ENCODE measurements at regions not wholly inside any gene's neighbourhood (a gene's known extent, or its start where the extent isn't known, plus 50 kb on each side); places are given as distances from the start of the nearest gene placed in this dataset.

DNA sequence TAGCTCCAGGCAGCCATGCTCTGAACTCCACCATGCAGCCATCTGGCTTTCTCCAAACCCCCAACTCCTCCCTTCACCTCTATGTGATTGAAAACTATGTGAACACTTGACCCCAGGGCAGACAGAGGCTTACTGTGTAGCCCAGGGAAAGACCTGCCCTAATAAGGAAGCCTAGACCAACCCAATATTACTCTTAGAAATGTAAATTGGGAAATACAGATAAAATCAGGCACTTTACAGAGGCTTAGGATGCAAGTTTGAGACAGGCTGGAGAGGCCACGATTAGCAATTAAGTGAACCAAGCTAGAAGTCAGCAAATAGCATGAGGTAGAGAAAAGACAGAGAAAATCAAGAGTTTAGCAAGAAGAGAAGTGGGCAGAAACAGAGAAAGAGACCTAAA, 141.7 kb upstream of the ABCA1 start:
- H3K36me3 Mint-ChIP-seq, result no peaks in the 10 kb centered on the region
- no peak overlapping the region for H3K4me3 ChIP-seq (ENCODE audit: low read length)
- H3K27ac ChIP-seq (ENCODE audit: low read depth, low read length), result no peak overlapping the region
- no peak for ATAC-seq
- no peaks in the 10 kb centered on the region for H3K4me1 ChIP-seq (ENCODE audit: control insufficient read depth in 2 of 2, insufficient read depth in 2 of 2, low read length in 2 of 2)
- CTCF ChIA-PET, result no interaction called here
- H3K9me3 Mint-ChIP-seq, result peaks cover 0 to 1% (median 0%) of the 10 kb centered on the region in 11 donors
- peaks cover 0 to 19% (median 10%) of the 10 kb centered on the region in 7 donors for H3K4me1 Mint-ChIP-seq
- H3K36me3 ChIP-seq (ENCODE audit: control insufficient read depth in 2 of 3, insufficient read depth in 3 of 3, low read length in 3 of 3), result no peaks in the 10 kb centered on the region
- H3K9me3 ChIP-seq (ENCODE audit: control insufficient read depth in 2 of 3, low read length in 3 of 3), result no peaks in the 10 kb centered on the region
- DNase-seq, result no peak
- POLR2A ChIA-PET, result no interaction called here
- H3K27me3 Mint-ChIP-seq, result no peaks in the 10 kb centered on the region
- no peak overlapping the region for H3K27ac Mint-ChIP-seq
- intact Hi-C loops (cut with micrococcal nuclease), result no loop called here
- no peaks in the 10 kb centered on the region for H3K27me3 ChIP-seq (ENCODE audit: control insufficient read depth in 2 of 2, insufficient read depth in 2 of 2, low read length in 2 of 2)
- H3K4me3 Mint-ChIP-seq, result no peak overlapping the region

GRCh38 chr9:105070176-105070575, 142.2 kb upstream of the ABCA1 start:
- CTCF ChIA-PET, result no interaction called here
- Histone ChIP-seq H3K27ac (ENCODE audit: low read depth, low read length) (no peak overlapping the region), H3K9me3 (ENCODE audit: control insufficient read depth in 2 of 3, low read length in 3 of 3) (no peaks in the 10 kb centered on the region), H3K4me3 (ENCODE audit: low read length) (no peak overlapping the region), H3K4me1 (ENCODE audit: control insufficient read depth in 2 of 2, insufficient read depth in 2 of 2, low read length in 2 of 2) (no peaks in the 10 kb centered on the region), H3K27me3 (ENCODE audit: control insufficient read depth in 2 of 2, insufficient read depth in 2 of 2, low read length in 2 of 2) (no peaks in the 10 kb centered on the region), H3K36me3 (ENCODE audit: control insufficient read depth in 2 of 3, insufficient read depth in 3 of 3, low read length in 3 of 3) (no peaks in the 10 kb centered on the region)
- no peak overlapping the region for H3K4me3 Mint-ChIP-seq
- DNase-seq (no peak), ATAC-seq (no peak)
- intact Hi-C loops (cut with micrococcal nuclease), result no loop called here
- peaks cover 0 to 1% (median 0%) of the 10 kb centered on the region in 11 donors for H3K9me3 Mint-ChIP-seq
- H3K27me3 Mint-ChIP-seq, result no peaks in the 10 kb centered on the region
- POLR2A ChIA-PET, result no interaction called here
- no peak overlapping the region for H3K27ac Mint-ChIP-seq
- no peaks in the 10 kb centered on the region for H3K36me3 Mint-ChIP-seq
- H3K4me1 Mint-ChIP-seq, result peaks cover 0 to 15% (median 7%) of the 10 kb centered on the region in 7 donors

- ChIA-PET CTCF (no interaction called here), POLR2A (no interaction called here)
- no peaks in the 10 kb centered on the region for H3K27me3 Mint-ChIP-seq
- H3K9me3 Mint-ChIP-seq, result peaks cover 0 to 1% (median 0%) of the 10 kb centered on the region in 11 donors
- Histone ChIP-seq H3K4me3 (ENCODE audit: low read length) (no peak overlapping the region), H3K27me3 (ENCODE audit: control insufficient read depth in 2 of 2, insufficient read depth in 2 of 2, low read length in 2 of 2) (no peaks in the 10 kb centered on the region), H3K27ac (ENCODE audit: low read depth, low read length) (no peak overlapping the region), H3K36me3 (ENCODE audit: control insufficient read depth in 2 of 3, insufficient read depth in 3 of 3, low read length in 3 of 3) (no peaks in the 10 kb centered on the region), H3K9me3 (ENCODE audit: control insufficient read depth in 2 of 3, low read length in 3 of 3) (no peaks in the 10 kb centered on the region), H3K4me1 (ENCODE audit: control insufficient read depth in 2 of 2, insufficient read depth in 2 of 2, low read length in 2 of 2) (no peaks in the 10 kb centered on the region)
- no peak overlapping the region for H3K4me3 Mint-ChIP-seq
- H3K36me3 Mint-ChIP-seq, result no peaks in the 10 kb centered on the region
- ATAC-seq (no peak), DNase-seq (no peak)
- peak overlapping the region in 1 of 9 donors; percentile 78 for H3K27ac Mint-ChIP-seq
- intact Hi-C loops (cut with micrococcal nuclease), result no loop called here
- H3K4me1 Mint-ChIP-seq, result peaks cover 0 to 12% (median 5%) of the 10 kb centered on the region in 7 donors
Measured at GRCh38 chr9:105072476-105072875, 144.5 kb upstream of the ABCA1 start.

- no peaks in the 10 kb centered on the region for H3K36me3 ChIP-seq (ENCODE audit: control insufficient read depth in 2 of 3, insufficient read depth in 3 of 3, low read length in 3 of 3)
- peaks cover 0 to 9% (median 3%) of the 10 kb centered on the region in 7 donors for H3K4me1 Mint-ChIP-seq
- no peaks in the 10 kb centered on the region for H3K4me1 ChIP-seq (ENCODE audit: control insufficient read depth in 2 of 2, insufficient read depth in 2 of 2, low read length in 2 of 2)
- intact Hi-C loops (cut with micrococcal nuclease), result no loop called here
- H3K27me3 Mint-ChIP-seq, result no peaks in the 10 kb centered on the region
- no peaks in the 10 kb centered on the region for H3K27me3 ChIP-seq (ENCODE audit: control insufficient read depth in 2 of 2, insufficient read depth in 2 of 2, low read length in 2 of 2)
- H3K4me3 Mint-ChIP-seq, result no peak overlapping the region
- H3K27ac Mint-ChIP-seq, result no peak overlapping the region
- DNase-seq, result no peak
- no peak overlapping the region for H3K27ac ChIP-seq (ENCODE audit: low read depth, low read length)
- peaks cover 0 to 1% (median 0%) of the 10 kb centered on the region in 11 donors for H3K9me3 Mint-ChIP-seq
- H3K4me3 ChIP-seq (ENCODE audit: low read length), result no peak overlapping the region
- ChIA-PET CTCF (interaction anchor here (0.6 kb wide), 1 partner anchor 53 kb away, joined by 3 read pairs; no protein-coding TSS in a partner anchor), POLR2A (no interaction called here)
- no peaks in the 10 kb centered on the region for H3K36me3 Mint-ChIP-seq
- ATAC-seq, result no peak
- H3K9me3 ChIP-seq (ENCODE audit: control insufficient read depth in 2 of 3, low read length in 3 of 3), result no peaks in the 10 kb centered on the region
Measured at GRCh38 chr9:105073147-105073546, 145.2 kb upstream of the ABCA1 start.

GRCh38 chr9:105074491-105074890, 146.5 kb upstream of the ABCA1 start:
- Mint-ChIP-seq H3K27me3 (no peaks in the 10 kb centered on the region), H3K27ac (no peak overlapping the region), H3K36me3 (no peaks in the 10 kb centered on the region), H3K9me3 (no peaks in the 10 kb centered on the region), H3K4me3 (no peak overlapping the region), H3K4me1 (peaks cover 0 to 7% (median 0%) of the 10 kb centered on the region in 7 donors)
- Histone ChIP-seq H3K27me3 (ENCODE audit: control insufficient read depth in 2 of 2, insufficient read depth in 2 of 2, low read length in 2 of 2) (no peaks in the 10 kb centered on the region), H3K36me3 (ENCODE audit: control insufficient read depth in 2 of 3, insufficient read depth in 3 of 3, low read length in 3 of 3) (no peaks in the 10 kb centered on the region), H3K4me1 (ENCODE audit: control insufficient read depth in 2 of 2, insufficient read depth in 2 of 2, low read length in 2 of 2) (no peaks in the 10 kb centered on the region), H3K9me3 (ENCODE audit: control insufficient read depth in 2 of 3, low read length in 3 of 3) (no peaks in the 10 kb centered on the region), H3K27ac (ENCODE audit: low read depth, low read length) (no peak overlapping the region), H3K4me3 (ENCODE audit: low read length) (no peak overlapping the region)
- CTCF ChIA-PET, result no interaction called here
- no peak for DNase-seq
- intact Hi-C loops (cut with micrococcal nuclease), result no loop called here
- ATAC-seq, result no peak
- POLR2A ChIA-PET, result no interaction called here

GRCh38 chr9:105076729-105077128, 148.8 kb upstream of the ABCA1 start:
- Mint-ChIP-seq H3K27ac (no peak overlapping the region), H3K36me3 (no peaks in the 10 kb centered on the region), H3K27me3 (no peaks in the 10 kb centered on the region), H3K4me3 (no peak overlapping the region), H3K4me1 (peaks cover 0 to 3% (median 0%) of the 10 kb centered on the region in 7 donors), H3K9me3 (no peaks in the 10 kb centered on the region)
- Histone ChIP-seq H3K27me3 (ENCODE audit: control insufficient read depth in 2 of 2, insufficient read depth in 2 of 2, low read length in 2 of 2) (no peaks in the 10 kb centered on the region), H3K36me3 (ENCODE audit: control insufficient read depth in 2 of 3, insufficient read depth in 3 of 3, low read length in 3 of 3) (no peaks in the 10 kb centered on the region), H3K4me3 (ENCODE audit: low read length) (no peak overlapping the region), H3K9me3 (ENCODE audit: control insufficient read depth in 2 of 3, low read length in 3 of 3) (no peaks in the 10 kb centered on the region), H3K4me1 (ENCODE audit: control insufficient read depth in 2 of 2, insufficient read depth in 2 of 2, low read length in 2 of 2) (no peaks in the 10 kb centered on the region), H3K27ac (ENCODE audit: low read depth, low read length) (no peak overlapping the region)
- intact Hi-C loops (cut with micrococcal nuclease), result no loop called here
- DNase-seq (no peak), ATAC-seq (no peak)
- CTCF ChIA-PET, result no interaction called here
- POLR2A ChIA-PET, result no interaction called here

GRCh38 chr9:105079457-105079856, 151.5 kb upstream of the ABCA1 start:
- H3K9me3 ChIP-seq (ENCODE audit: control insufficient read depth in 2 of 3, low read length in 3 of 3), result no peaks in the 10 kb centered on the region
- Mint-ChIP-seq H3K36me3 (no peaks in the 10 kb centered on the region), H3K27me3 (no peaks in the 10 kb centered on the region), H3K4me3 (no peak overlapping the region), H3K27ac (no peak overlapping the region), H3K4me1 (peaks cover 0 to 3% (median 0%) of the 10 kb centered on the region in 7 donors), H3K9me3 (no peaks in the 10 kb centered on the region)
- DNase-seq, result no peak
- ATAC-seq, result no peak
- no peaks in the 10 kb centered on the region for H3K36me3 ChIP-seq (ENCODE audit: control insufficient read depth in 2 of 3, insufficient read depth in 3 of 3, low read length in 3 of 3)
- no peaks in the 10 kb centered on the region for H3K4me1 ChIP-seq (ENCODE audit: control insufficient read depth in 2 of 2, insufficient read depth in 2 of 2, low read length in 2 of 2)
- H3K27me3 ChIP-seq (ENCODE audit: control insufficient read depth in 2 of 2, insufficient read depth in 2 of 2, low read length in 2 of 2), result no peaks in the 10 kb centered on the region
- H3K4me3 ChIP-seq (ENCODE audit: low read length), result no peak overlapping the region
- CTCF ChIA-PET, result no interaction called here
- POLR2A ChIA-PET, result no interaction called here
- no peak overlapping the region for H3K27ac ChIP-seq (ENCODE audit: low read depth, low read length)
- intact Hi-C loops (cut with micrococcal nuclease), result no loop called here

All from naive thymus-derived CD4-positive, alpha-beta T cell (primary cell).